Neural progenitor cell (in vitro differentiated cells): ENCODE measurements at regions not wholly inside any gene's neighbourhood (a gene's known extent, or its start where the extent isn't known, plus 50 kb on each side); places are given as distances from the start of the nearest gene placed in this dataset.
A peak's percentile ranks its signal among the peaks of the same experiment; 100 is the strongest.

Experiments used
- DNase-seq: peaks from one replicate; pipeline ENCODE4 v3.0.0-alpha.2; 2016; ENCODE audit warnings: low spot score
- H2AFZ ChIP-seq: fragments of 200-600 bp; sonication (generic); replicated peaks from 2 replicates; pipeline ENCODE4 v1.6.1; 2016; ENCODE audit warnings: antibody characterized with exemption
- H3F3A ChIP-seq: fragments of 200-600 bp; sonication (generic); 2 replicates; pipeline ENCODE4 v1.6.1; 2016; ENCODE audit warnings: antibody characterized with exemption, low read depth
- H3K27ac ChIP-seq: fragments of 200-600 bp; sonication (generic); 2 replicates; pipeline ENCODE4 v1.5.1; 2016; ENCODE audit warnings: mild to moderate bottlenecking
- H3K27me3 ChIP-seq: fragments of 200-600 bp; sonication (generic); 2 replicates; pipeline ENCODE4 v1.6.1; 2016; ENCODE audit warnings: mild to moderate bottlenecking, moderate library complexity
- H3K36me3 ChIP-seq: fragments of 200-600 bp; sonication (generic); 2 replicates; pipeline ENCODE4 v1.5.1; 2016
- H3K4me1 ChIP-seq: fragments of 200-600 bp; sonication (generic); 2 replicates; pipeline ENCODE4 v1.6.1; 2016; ENCODE audit warnings: mixed run types
- H3K4me2 ChIP-seq: fragments of 200-600 bp; sonication (generic); 2 replicates; pipeline ENCODE4 v1.6.1; 2016
- H3K4me3 ChIP-seq: fragments of 200-600 bp; sonication (generic); 2 replicates; pipeline ENCODE4 v1.5.1; 2016
- H3K79me2 ChIP-seq: fragments of 200-600 bp; sonication (generic); 2 replicates; pipeline ENCODE4 v1.6.1; 2016; ENCODE audit warnings: low read depth
- H3K9ac ChIP-seq: fragments of 200-600 bp; sonication (generic); 2 replicates; pipeline ENCODE4 v1.6.1; 2016
- H3K9me3 ChIP-seq: fragments of 200-600 bp; sonication (generic); 2 replicates; pipeline ENCODE4 v1.5.1; 2016; ENCODE audit warnings: low read depth
- H4K20me1 ChIP-seq: fragments of 200-600 bp; sonication (generic); 2 replicates; pipeline ENCODE4 v1.6.1; 2016; ENCODE audit warnings: low read depth
- H3K27ac Mint-ChIP-seq: 3 replicates; pipeline ENCODE4 v1.8.0; 2021; ENCODE audit warnings: mixed read lengths
- H3K27me3 Mint-ChIP-seq: 2 replicates; pipeline ENCODE4 v1.8.0; 2022; ENCODE audit warnings: low read depth, mild to moderate bottlenecking, inconsistent platforms, moderate library complexity, mixed read lengths; ENCODE audit not compliant: insufficient read depth
- H3K36me3 Mint-ChIP-seq: 3 replicates; pipeline ENCODE4 v1.8.0; 2021; ENCODE audit warnings: mixed read lengths
- H3K4me1 Mint-ChIP-seq: 3 replicates; pipeline ENCODE4 v1.8.0; 2021; ENCODE audit warnings: mixed read lengths
- H3K4me3 Mint-ChIP-seq: 3 replicates; pipeline ENCODE4 v1.8.0; 2021; ENCODE audit warnings: mild to moderate bottlenecking, moderate library complexity, mixed read lengths
- H3K9me3 Mint-ChIP-seq: 3 replicates; pipeline ENCODE4 v1.8.0; 2020; ENCODE audit warnings: mixed read lengths
- CTCF ChIP-seq: fragments of 200-600 bp; sonication (generic); IDR thresholded peaks from 2 replicates; pipeline ENCODE4 v1.5.1; 2017; ENCODE audit warnings: antibody characterized with exemption, mild to moderate bottlenecking
- EZH2 ChIP-seq: fragments of 200-600 bp; sonication (generic); IDR thresholded peaks from 2 replicates; pipeline ENCODE4 v1.6.1; 2017; ENCODE audit warnings: antibody characterized with exemption, mild to moderate bottlenecking, moderate library complexity
- EZH2phosphoT487 ChIP-seq: fragments of 200-600 bp; sonication (generic); IDR thresholded peaks from 2 replicates; pipeline ENCODE4 v1.6.1; 2017; ENCODE audit warnings: antibody characterized with exemption

DNA sequence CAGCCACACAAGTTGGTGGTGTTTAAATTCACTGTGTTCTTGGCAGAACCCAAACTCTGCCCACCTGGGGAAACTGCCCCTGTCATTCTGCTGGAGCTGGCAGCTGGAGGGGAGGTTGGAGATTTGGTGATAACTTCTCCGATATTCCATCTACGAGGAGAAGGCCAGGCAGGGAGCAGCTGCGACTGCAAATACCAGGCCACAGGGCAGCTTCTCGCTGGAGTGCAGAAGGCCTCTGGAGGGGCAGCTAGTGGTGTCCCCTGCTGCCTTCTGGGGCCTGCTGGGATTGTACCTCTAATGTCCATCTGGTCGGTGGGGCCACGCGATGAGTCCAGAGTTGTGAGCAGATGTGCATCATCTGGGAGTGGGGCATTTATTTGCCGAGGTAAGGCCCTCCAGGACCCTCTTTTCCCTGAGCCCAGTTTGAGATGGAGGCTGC lies 98.9 kb downstream of the ACKR3 start:
- Histone ChIP-seq H3K27ac (no peak overlapping the region), H3K9me3 (no peaks in the 10 kb centered on the region), H3K27me3 (no peaks in the 10 kb centered on the region), H3K36me3 (no peaks in the 10 kb centered on the region), H3K4me3 (no peak overlapping the region), H3K4me2 (no peak overlapping the region), H3F3A (no peaks in the 10 kb centered on the region), H3K9ac (no peak overlapping the region), H2AFZ (no peak overlapping the region), H3K79me2 (no peaks in the 10 kb centered on the region), H3K4me1 (no peaks in the 10 kb centered on the region), H4K20me1 (no peaks in the 10 kb centered on the region)
- H3K27me3 Mint-ChIP-seq: peaks cover 10% of the 10 kb centered on the region
- H3K36me3 Mint-ChIP-seq: peaks cover 4% of the 10 kb centered on the region
- no peak for DNase-seq
- H3K4me3 Mint-ChIP-seq: no peak overlapping the region
- peaks cover 28% of the 10 kb centered on the region for H3K4me1 Mint-ChIP-seq
- H3K9me3 Mint-ChIP-seq: peaks cover 25% of the 10 kb centered on the region
- H3K27ac Mint-ChIP-seq: no peak overlapping the region
- TF ChIP-seq CTCF (no peak), EZH2 (no peak), EZH2phosphoT487 (no peak)

DNA sequence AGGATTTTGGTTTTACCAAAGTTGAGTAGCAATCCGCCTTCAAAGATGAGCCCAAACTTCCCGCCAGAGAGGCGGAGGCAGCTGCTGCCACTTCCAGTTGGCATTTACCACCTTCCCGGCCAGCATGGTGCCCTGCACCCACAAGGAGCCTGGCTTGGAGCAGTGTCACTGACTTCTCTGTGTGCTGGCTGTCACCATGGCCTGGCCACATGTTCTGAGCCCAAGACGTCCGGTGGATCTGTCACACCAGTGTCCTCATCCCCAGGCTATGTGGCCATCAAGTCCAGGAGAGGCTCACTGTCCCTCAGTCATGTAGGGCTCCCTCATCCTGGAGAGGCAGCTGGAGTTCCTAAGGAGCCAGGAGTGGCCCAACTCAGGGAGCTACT lies 100.6 kb downstream of the ACKR3 start:
- Histone ChIP-seq H3K9ac (no peak overlapping the region), H2AFZ (no peak overlapping the region), H3K4me3 (no peak overlapping the region), H3F3A (no peaks in the 10 kb centered on the region), H3K36me3 (no peaks in the 10 kb centered on the region), H3K9me3 (no peaks in the 10 kb centered on the region), H3K4me1 (no peaks in the 10 kb centered on the region), H3K27ac (no peak overlapping the region), H4K20me1 (no peaks in the 10 kb centered on the region), H3K79me2 (no peaks in the 10 kb centered on the region), H3K27me3 (no peaks in the 10 kb centered on the region), H3K4me2 (no peak overlapping the region)
- Mint-ChIP-seq H3K36me3 (peaks cover 4% of the 10 kb centered on the region), H3K9me3 (peaks cover 29% of the 10 kb centered on the region), H3K27me3 (peaks cover 10% of the 10 kb centered on the region), H3K4me1 (peaks cover 29% of the 10 kb centered on the region), H3K4me3 (no peak overlapping the region), H3K27ac (no peak overlapping the region)
- TF ChIP-seq CTCF (no peak), EZH2 (no peak), EZH2phosphoT487 (no peak)
- no peak for DNase-seq

DNA sequence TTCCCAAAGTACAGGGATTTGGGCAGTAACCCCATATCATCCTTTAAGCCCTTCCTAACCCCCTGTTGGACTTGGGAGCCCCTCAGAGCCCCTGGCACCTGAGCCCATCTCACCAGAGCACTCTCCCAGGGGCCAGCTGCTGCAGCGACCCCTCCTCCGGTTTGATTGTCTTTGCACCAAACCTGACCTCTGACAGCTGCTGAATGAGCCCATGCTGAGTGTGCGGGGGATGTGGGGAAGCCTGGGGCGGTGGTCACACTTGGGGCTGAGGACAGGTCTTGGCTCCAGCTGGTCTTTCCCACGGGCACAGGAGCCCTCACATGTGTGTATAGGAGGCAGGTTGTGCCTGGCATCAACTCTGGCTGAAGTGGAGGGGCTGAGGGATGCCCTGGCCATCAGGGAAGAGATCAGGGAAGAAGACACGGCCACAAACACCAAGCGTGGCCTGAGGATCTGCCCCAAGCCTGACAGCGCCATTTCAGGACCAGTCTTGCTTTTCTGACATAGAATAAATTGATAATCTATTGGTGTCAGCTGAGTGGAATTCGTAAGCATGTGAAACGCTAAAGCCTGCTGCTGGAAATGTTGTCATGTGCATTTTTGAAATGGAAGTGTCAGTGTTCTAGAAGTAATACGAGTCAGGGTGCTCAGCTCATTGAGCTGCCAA lies 102.4 kb downstream of the ACKR3 start:
- Histone ChIP-seq H3F3A (no peaks in the 10 kb centered on the region), H3K4me2 (no peak overlapping the region), H2AFZ (no peak overlapping the region), H3K27me3 (no peaks in the 10 kb centered on the region), H3K9ac (no peak overlapping the region), H3K27ac (no peak overlapping the region), H3K4me3 (no peak overlapping the region), H3K79me2 (no peaks in the 10 kb centered on the region), H3K9me3 (no peaks in the 10 kb centered on the region), H3K36me3 (no peaks in the 10 kb centered on the region), H4K20me1 (no peaks in the 10 kb centered on the region), H3K4me1 (no peaks in the 10 kb centered on the region)
- H3K4me3 Mint-ChIP-seq: no peak overlapping the region
- TF ChIP-seq EZH2phosphoT487 (no peak), CTCF (no peak)
- H3K9me3 Mint-ChIP-seq: peaks cover 22% of the 10 kb centered on the region
- DNase-seq: no peak
- H3K4me1 Mint-ChIP-seq: peaks cover 34% of the 10 kb centered on the region
- peaks cover 15% of the 10 kb centered on the region for H3K27me3 Mint-ChIP-seq
- H3K36me3 Mint-ChIP-seq: peaks cover 4% of the 10 kb centered on the region
- H3K27ac Mint-ChIP-seq: peak overlapping the region; percentile 87
